GM19438 (cell line): ENCODE measurements at regions not wholly inside any gene's neighbourhood (a gene's known extent, or its start where the extent isn't known, plus 50 kb on each side); places are given as distances from the start of the nearest gene placed in this dataset.

Experiments used
- ATAC-seq: cut with Tn5 transposase; IDR thresholded peaks from one replicate; pipeline ENCODE4 v1.9.1; 2021; ENCODE audit warnings: low read depth; ENCODE audit not compliant: unreplicated experiment

DNA sequence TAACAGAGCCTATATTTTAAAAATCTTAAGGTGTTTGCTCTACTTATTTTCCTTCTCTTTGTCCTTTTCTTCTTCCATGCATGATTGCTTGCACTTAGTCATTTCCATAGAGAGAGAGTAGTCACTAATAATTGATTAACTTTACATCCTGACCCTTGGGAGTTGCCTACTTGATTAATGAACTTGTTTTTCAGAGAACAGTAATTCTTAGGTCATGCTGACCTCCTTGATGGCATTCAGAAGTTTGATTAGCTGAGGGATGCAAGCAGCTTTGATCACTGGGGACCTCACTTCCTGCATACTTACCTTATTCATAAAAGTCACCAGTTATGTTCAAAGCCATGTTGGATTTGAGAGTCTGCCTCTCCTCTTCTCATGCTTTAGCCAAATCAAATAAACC, 715.6 kb upstream of the ID4 start:
- no peak for ATAC-seq

DNA sequence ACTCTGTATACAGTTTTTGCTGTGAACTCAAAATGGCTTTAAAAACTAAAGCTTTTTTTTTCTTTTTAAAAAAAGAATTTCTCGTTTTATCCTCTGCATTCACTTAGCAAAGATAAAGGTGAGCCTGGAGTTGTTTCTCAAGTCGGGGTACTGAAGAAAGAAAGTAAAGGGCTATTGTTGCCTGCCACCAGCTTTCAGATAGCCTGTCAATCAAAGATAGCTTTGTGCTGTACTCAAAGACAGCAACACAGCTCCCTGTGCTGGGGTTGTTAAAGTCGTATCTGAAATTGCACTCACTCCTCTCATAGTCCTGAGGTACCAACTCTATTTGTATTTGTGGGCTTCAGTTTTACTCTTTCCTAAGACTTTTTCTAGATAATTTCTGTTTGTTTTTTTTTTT, 710.1 kb upstream of the ID4 start:
- no peak for ATAC-seq

DNA sequence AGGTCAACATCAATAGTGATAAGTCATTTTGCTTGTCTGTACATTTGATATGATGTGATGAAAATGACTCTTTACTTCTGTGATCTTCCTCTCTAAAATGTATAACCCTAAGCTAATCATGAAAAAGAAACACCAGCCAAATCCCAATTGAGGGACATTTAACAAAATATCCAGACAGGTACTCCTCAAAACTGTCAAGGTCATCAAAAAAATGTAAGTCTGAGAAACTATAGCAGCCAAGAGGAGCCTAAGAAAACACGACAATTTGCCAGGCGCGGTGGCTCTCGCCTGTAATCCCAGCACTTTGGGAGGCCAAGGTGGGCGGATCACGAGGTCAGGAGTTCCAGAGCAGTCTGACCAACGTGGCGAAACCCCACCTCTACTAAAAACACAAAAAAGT, 708.5 kb upstream of the ID4 start:
- no peak for ATAC-seq

DNA sequence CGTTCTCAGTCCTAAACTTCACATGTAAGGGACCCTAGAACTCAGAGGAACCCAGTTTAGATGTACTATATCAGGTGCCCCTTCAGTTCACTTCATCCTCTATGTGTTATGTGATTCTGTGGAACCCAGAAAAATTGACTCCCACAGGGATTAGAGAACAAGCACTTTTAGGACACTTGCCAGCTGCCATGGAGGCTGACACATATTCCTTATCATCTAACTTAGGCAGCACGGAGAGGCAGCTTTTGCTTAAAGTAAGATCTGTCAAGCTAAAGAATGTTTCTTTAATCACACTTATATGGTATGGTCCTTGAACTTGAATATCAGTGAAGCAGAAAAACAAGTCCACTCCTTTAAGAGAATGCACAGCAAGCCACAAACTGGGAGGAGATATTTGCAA, 701.5 kb upstream of the ID4 start:
- ATAC-seq: no peak

DNA sequence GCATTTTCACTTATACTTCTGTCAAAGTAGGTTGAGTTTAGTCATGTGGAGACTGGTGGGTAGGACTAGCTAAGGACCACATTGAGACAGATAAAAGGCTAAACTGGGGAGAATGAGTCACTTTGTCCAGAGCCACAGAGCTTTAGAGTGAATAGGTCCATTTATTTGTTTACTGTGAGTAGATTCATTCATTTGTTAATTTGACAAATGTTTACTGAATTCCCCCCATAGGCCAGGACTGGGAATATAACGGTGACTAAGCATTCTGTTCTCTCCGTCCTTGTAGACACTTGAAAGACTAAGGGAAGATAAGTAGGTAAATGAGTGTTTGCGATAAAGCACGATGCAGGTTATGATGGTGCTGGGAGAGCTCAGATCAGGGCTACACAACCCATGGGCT, 699.7 kb upstream of the ID4 start:
- no peak for ATAC-seq

DNA sequence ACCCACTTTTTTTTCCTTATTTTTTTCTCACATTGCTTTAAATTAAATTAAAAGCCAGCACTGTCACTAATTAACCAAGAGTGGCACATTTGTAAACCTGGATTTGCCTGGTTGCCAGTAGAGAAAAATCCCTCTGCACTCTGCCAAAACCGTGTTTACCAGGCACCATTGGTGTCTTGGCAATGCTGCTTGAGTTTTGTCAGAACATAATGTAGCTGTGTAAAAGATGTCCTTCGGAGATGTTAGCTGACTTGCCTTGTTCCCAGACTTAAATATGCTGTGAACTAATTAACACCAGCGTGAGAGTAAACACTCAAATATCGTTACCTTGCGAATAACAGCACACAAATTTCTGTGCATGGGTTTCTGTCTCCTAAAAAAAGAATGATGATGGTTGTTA, 694.9 kb upstream of the ID4 start:
- ATAC-seq: no peak

DNA sequence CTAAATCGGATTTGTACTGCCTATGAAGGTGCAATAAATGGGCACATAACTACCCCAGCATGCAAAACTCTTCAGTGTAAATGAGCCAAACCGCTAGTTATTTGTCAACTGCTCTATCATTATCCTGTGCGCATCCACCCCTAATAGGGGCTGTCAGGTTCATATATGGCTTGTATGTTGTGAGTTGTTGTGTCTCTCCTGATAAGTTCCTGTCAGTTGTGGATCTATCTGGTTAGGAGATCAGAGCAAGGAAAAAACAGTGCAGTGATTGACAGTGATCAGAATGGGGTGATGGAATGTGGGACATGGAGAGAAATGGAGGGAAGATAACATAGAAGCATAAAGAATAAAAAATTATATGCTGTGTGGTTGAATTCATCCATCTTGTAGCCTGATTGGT, 686.9 kb upstream of the ID4 start:
- no peak for ATAC-seq

DNA sequence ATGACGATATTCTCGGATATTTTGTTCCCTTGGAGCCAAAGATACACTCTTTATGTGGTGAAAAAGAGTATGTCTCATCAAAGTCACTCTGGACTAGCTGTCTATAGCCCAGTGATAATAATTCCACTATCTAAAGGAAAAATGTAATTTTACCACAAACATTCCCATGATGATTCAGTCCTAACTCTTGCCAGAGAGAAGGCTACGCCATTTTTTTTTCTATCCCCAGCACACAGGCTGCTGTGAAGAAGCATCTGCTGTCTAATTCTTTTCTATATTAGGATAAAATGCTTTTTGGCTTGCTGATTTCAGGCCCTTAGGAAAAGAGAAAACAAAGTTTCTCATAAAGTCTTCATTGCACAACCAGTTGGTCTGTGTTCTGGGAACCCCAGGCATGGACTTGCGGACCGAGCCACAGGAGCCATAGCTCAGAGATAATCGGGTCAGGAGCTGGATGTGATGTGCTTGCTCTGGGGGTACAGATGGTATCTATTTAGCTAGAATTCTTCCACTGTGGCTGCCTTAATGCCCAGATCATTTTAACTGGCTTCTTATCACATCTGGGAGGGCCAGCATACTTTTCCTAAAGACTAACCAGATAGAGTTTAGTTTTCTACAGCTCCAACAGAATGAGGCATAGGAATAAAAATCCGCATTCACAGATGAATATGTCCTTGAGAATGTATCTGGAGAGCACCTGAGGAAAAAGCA, 683.7 kb upstream of the ID4 start:
- ATAC-seq: no peak

DNA sequence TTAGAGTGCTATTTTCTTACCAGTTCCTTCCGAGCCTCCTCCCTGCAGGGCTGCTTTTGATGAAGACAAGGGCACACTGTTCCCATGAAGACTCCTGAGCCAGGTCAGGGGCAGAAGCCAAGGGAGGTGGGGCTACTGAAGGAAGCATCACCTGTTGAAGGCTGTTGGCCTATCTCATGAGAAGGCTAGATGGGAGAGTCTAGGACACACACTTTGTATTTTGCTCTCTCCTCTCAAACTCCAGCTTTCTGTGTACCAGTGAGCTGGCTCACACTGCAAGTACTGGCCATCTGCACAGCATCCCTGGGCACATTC, 683.2 kb upstream of the ID4 start:
- no peak for ATAC-seq

DNA sequence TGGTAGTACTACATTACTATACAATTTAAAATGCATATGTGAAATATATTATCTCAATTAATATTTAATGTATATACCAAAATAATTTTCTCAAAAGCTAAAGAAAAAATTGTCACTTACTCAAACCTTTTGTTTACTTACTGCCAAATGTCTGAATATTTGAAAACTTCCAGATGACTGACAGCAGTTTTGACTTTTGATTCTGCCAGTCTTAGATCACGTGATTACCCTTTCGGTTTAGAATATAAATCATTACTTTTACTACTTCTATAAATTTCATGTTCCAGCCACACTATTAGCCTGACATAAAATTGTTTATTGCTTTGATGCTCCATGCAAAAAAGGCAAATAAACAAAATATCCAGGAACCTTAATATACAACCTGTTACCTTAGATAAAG, 680.7 kb upstream of the ID4 start:
- no peak for ATAC-seq

DNA sequence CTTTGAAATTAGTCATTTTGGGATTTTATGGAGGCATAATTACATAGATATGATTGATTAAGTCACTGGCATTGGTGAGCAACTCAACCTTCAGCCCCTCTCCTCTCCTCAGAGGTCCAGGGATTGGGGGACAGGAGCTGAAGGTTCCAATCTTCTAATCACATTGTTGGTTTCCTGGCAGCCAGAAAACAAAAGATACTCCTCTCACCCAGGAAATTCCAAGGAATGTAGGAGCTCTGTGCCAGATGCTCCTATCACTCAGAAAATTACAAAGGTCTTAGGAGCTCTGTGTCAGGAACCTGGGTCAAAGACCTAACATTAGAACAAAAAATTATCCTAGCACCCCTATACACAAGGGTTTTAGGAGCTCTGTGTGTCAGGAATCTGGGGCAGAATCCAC, 679.7 kb upstream of the ID4 start:
- no peak for ATAC-seq

DNA sequence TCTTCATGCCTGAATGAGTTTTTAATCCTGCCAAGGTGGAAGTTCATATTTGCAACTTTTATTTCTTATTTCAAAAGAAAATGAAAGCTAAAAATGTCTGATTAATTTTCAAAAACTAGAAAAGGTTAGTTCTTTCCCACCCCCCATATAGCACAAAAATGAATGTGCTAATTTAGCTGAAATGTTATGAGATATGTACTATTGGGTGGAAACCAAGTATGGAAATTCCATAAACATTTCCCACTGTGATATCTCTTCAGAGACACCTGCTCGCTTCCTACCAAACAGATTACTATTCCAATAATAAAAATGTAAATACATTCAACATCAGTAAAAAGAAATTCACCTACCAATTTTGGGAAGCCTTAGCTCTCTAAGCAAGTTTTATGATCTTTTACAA, 678.6 kb upstream of the ID4 start:
- ATAC-seq: no peak

DNA sequence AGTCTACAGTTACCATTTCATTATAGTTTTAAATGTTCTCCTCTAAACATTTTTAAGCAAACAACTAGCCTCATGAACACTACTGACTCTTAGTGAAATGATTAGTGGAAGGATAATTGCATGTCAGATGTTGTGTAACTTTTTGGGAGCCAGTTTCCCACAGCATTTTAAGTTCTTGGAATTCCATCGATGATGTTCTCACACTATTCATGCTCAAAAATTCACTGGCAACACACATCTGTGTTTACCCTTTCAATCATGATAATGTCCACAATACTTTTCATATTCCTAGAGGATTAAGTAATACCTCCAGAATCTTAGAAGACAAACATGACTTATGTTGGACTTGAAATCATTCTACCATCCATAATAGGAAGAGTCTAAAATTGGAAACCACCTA, 678.1 kb upstream of the ID4 start:
- ATAC-seq: no peak

DNA sequence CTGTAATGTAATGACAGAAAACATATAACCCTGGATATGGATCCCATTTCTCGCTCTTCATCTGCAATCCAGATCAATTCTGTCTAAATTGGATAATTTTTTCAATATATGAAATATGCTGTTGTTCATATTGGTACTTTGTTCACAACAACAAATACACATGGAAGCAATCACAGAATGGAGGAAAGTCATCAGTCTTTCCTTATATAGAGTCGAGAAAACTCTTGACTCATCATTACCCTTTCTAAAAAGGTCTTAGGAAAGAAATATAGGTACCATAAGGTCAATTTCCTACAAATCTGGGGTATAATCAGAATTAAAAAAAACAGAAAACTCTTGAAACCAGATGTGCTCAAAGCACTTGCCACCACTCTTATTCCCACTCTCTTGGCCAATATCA, 677.6 kb upstream of the ID4 start:
- no peak for ATAC-seq

DNA sequence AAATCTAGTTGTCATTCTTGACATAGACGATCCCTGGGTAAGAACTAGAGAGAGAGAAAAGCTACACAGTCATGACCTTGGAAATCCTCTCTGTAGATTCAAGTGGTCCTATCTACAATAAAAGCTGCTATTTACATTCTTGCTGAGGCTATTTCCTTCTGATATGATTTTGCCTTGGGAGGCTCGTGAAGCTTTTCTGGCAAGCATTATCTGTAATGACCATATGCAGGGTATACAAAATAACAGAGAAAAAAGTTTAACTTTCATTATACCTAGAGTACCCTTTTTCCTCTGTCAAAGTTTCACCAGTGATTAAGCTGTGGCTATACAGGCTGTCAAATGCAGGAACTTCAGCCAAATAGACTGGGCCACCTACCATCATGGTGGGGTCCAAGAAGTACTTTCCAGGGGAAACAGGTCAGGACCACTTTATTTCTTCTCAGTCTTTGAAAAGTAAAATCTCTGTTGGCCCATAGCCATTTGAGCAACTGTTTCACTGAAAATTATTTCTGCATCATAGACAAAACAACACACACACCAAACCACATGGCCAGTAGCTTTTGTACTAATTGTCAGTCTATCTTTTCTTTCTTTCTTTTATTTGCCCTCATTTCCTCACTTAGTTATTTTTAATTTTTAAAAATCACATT, 677.0 kb upstream of the ID4 start:
- no peak for ATAC-seq

DNA sequence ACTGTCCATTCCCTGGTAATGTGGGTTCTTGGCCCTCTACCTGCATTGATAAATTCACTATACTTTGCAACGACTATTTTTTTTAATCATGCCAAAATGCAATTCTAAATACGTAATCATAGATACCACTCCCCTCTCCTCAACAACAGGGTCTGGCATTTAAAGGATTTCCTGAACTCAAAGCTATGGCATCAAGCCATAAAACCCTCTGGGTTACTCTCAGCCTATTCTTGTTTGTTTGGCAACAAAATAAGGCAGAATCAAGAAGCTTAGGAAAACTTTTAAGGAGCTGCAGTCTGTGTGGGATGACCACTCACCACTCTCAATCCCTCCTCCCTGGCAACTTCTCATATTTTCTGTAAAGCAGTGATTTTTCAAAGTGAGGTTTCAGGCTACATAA, 669.9 kb upstream of the ID4 start:
- ATAC-seq: no peak

DNA sequence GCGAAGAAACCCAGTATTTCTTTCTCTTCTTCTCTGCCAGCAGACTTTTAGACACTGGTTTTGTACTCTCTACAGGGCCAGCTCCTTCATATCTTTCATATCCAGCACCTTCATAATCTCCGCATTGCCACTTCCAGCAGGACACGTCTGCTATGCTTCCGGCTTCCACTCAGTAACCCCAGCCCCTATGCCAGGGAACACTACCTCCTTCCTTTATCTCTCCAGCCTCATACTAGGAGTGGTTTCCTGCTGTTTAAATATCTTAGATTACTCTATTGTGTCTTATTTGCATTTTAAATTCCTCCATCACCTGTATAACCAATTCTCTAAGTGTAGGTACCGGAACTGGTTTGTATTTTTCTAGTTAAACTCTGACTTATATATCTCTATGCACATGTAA, 667.8 kb upstream of the ID4 start:
- no peak for ATAC-seq

DNA sequence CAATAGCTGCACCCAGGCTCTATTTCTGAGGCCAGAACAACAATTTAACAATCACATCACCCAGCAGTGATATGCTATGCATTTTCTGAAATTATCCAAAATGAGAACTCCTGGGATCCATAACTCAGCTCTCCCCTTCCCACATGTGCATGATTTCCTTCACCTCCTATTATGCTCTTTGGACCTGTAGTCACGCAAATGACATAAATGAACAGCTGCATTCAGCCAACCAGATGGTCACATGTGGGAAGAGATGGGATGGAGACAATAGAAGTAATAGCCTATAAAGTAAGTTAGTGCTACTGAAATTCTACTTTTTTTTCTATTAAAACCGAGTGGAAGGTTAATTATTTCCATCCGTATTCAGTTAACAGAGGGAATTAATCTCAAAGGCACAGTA, 662.1 kb upstream of the ID4 start:
- no peak for ATAC-seq

DNA sequence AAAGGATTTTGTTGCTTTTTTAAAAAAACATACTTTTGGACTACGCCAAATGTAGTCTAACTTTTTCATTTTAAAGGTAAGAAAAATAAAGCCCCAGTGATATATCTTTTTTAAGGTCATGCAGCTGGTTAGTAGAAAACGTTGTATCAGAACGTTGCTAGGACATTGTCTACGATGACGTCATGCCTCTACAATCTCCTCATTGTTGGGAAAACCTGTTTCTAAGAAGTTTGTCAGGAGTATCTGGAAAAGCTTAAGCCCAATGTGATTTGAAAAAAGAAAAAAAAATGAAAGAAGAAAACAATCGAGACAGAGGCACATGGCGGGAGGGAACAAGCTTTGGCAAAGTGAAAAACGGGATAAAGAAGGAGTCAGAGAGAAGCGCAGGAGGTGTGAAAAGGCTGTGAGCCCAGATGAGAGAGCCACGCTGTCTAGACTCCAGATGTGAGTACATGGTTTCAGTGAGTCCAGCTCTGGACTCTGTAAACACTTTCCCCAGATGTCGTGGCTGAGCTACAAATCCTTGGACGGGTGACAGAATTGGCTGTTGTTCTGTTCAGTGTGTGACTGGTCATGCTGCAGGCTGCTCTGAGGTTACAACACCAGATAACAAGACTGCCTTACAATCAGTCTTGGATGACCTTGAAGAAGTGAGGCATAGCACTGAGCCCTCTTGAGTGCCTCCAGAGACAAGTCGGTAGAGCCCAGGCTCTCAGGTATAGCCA, 656.7 kb upstream of the ID4 start:
- no peak for ATAC-seq

DNA sequence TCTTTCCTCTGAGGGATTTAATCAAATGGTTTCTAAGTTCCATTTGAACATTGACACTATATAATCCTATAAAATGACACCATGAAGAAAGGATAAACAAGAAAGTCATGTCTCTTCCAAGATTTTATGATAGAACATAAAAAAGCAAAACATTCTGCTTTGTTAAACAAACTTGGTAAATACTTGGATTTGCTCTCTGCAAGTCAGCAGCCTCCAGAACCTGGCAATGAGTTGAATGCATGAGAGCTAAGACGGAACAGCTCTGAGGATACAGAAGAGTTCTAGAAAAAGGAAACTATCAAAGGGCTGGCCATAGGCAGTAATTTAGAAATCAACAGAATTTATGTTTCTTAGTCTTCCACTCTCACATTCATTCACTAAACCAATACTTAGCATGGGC, 656.0 kb upstream of the ID4 start:
- ATAC-seq: no peak

DNA sequence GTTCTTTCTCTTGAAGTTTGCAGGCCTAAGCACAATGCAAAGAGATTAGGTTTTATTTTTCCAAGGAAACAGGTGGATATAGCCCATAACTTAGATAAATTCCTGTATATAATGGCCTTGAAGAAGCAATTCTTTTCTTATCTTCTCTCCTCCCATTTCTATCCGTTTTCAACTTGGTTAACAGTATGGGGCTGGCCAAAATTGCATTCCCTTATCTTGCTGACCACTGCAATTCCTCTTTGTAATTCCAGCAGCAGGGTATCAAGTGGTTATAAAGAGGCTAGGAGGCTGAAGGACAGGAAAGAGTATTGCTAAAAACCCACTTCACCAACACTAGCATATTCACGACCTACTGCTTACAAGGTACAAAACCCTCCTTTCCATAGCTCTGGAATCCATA, 643.5 kb upstream of the ID4 start:
- no peak for ATAC-seq

DNA sequence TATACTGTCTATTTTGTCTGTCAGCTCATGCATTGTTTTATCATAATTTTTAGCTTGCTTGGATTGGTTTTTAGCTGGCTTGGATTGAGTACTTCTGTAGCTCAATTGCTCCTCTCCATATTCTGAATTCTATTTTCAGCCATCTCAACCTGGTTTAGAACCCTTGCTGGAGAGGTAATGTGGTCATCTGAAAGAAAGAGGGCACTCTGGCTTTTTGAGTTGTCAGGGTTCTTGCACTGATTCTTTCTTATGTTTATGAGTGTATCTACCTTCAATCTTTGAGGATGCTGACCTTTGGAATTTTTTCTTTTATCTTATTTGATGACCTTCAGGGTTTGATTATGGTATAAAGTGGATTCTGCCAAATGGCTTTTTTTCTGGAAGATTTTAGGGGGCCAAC, 632.7 kb upstream of the ID4 start:
- no peak for ATAC-seq
